Mesendoderm (in vitro differentiated cells): ENCODE measurements at regions not wholly inside any gene's neighbourhood (a gene's known extent, or its start where the extent isn't known, plus 50 kb on each side); places are given as distances from the start of the nearest gene placed in this dataset.

Source experiments
- DNase-seq: peaks from one replicate; pipeline ENCODE4 v3.0.0; 2013
- H2AK5ac ChIP-seq: 2 replicates; pipeline ENCODE4 v1.6.1; 2013; ENCODE audit warnings: low read length, inconsistent platforms
- H2BK120ac ChIP-seq: 2 replicates; pipeline ENCODE4 v1.6.1; 2013; ENCODE audit warnings: low read depth, mild to moderate bottlenecking, low read length, moderate library complexity, mixed read lengths
- H2BK15ac ChIP-seq: replicated peaks from 2 replicates; pipeline ENCODE4 v1.6.1; 2013; ENCODE audit warnings: low read depth, mild to moderate bottlenecking, moderate library complexity
- H2BK5ac ChIP-seq: 2 replicates; pipeline ENCODE4 v1.6.1; 2013; ENCODE audit warnings: low read length, inconsistent platforms
- H3K18ac ChIP-seq: 2 replicates; pipeline ENCODE4 v1.6.1; 2013; ENCODE audit warnings: mild to moderate bottlenecking, low read length, mixed read lengths
- H3K23ac ChIP-seq: one replicate; pipeline ENCODE4 v1.6.1; 2013; ENCODE audit warnings: low read length
- H3K27ac ChIP-seq: 2 replicates; pipeline ENCODE4 v1.5.1; 2013; ENCODE audit warnings: low read depth, mild to moderate bottlenecking, inconsistent platforms, low read length, moderate library complexity
- H3K27me3 ChIP-seq: 2 replicates; pipeline ENCODE4 v1.6.1; 2013; ENCODE audit warnings: low read length, control low read depth, mild to moderate bottlenecking, inconsistent platforms; ENCODE audit not compliant: insufficient read depth, poor library complexity
- H3K36me3 ChIP-seq: 2 replicates; pipeline ENCODE4 v1.6.1; 2013; ENCODE audit warnings: low read length, inconsistent platforms; ENCODE audit not compliant: control insufficient read depth, insufficient read depth
- H3K4ac ChIP-seq: one replicate; pipeline ENCODE4 v1.6.1; 2013; ENCODE audit warnings: low read depth, mild to moderate bottlenecking, low read length, moderate library complexity
- H3K4me1 ChIP-seq: 2 replicates; pipeline ENCODE4 v1.6.1; 2013; ENCODE audit warnings: low read depth, low read length, inconsistent platforms; ENCODE audit not compliant: control insufficient read depth
- H3K4me2 ChIP-seq: 2 replicates; pipeline ENCODE4 v1.6.1; 2013; ENCODE audit warnings: low read length
- H3K4me3 ChIP-seq: 2 replicates; pipeline ENCODE4 v1.5.1; 2013; ENCODE audit warnings: mild to moderate bottlenecking, low read length
- H3K56ac ChIP-seq: one replicate; pipeline ENCODE4 v1.6.1; 2013; ENCODE audit warnings: low read length
- H3K79me1 ChIP-seq: 2 replicates; pipeline ENCODE4 v1.6.1; 2013; ENCODE audit warnings: low read length, inconsistent platforms
- H3K79me2 ChIP-seq: 2 replicates; pipeline ENCODE4 v1.6.1; 2013; ENCODE audit warnings: mild to moderate bottlenecking, low read length; ENCODE audit not compliant: control insufficient read depth, insufficient read depth
- H3K9ac ChIP-seq: 2 replicates; pipeline ENCODE4 v1.6.1; 2013; ENCODE audit warnings: low read length, inconsistent platforms
- H4K5ac ChIP-seq: one replicate; pipeline ENCODE4 v1.6.1; 2013; ENCODE audit warnings: low read length
- H4K8ac ChIP-seq: one replicate; pipeline ENCODE4 v1.6.1; 2013; ENCODE audit warnings: low read depth, mild to moderate bottlenecking, control low read depth, low read length, moderate library complexity
- WGBS: extraction: QIAGEN DNeasy Blood & Tissue Kit; methylation state at CpG from one replicate; pipeline ENCODE4 v1.1.7; 2013; ENCODE audit warnings: low lambda C conversion rate, missing lambda C conversion rate; ENCODE audit not compliant: insufficient coverage; ENCODE audit errors: extremely low coverage; 5-methylcytosine and 5-hydroxymethylcytosine counted together

DNA sequence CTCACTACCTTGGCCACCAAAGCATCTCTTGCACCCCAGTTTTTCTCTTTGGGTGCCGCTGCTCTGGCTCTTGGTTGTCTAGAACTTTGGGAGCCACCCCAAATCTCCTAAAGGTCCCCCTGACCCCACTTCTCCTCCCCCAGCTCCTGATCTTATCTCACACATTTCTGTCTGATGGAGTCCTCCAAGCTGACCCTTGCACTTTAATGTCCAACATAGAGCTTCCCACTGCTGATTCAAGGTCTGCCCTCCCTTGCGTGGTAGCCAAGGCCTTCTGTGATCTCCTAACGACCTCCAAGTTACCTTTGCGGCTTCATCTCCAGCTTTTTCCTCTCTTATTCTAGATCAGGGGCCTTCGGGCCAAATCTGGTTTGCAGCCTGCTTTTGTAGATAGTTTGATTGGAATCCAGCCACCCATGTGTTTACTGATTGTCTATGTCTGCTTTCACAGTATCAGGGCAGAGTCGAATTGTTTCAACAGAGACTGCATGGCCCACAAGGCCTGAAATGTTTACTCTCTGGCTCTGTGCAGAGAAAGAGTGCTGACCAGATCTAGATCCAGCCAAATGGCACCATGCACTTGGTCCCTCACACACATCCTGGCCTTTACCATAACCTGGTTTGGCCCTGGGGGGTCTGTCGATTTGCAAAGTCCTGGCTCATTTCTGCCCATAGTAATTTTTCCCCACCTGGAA lies 168.6 kb downstream of the HAPSTR1 start:
- no peak overlapping the region for H3K23ac ChIP-seq
- no CpG with 5 or more reads among the region's 7 CpGs for WGBS
- H3K79me2 ChIP-seq: no peaks in the 10 kb centered on the region
- H3K4me1 ChIP-seq: no peaks in the 10 kb centered on the region
- no peaks in the 10 kb centered on the region for H3K27me3 ChIP-seq
- no peak overlapping the region for H2BK120ac ChIP-seq
- no peak overlapping the region for H2BK15ac ChIP-seq
- no peak overlapping the region for H3K56ac ChIP-seq
- no peak overlapping the region for H4K5ac ChIP-seq
- no peak overlapping the region for H3K9ac ChIP-seq
- no peak for DNase-seq
- H3K18ac ChIP-seq: no peak overlapping the region
- H3K79me1 ChIP-seq: no peaks in the 10 kb centered on the region
- no peak overlapping the region for H4K8ac ChIP-seq
- H2AK5ac ChIP-seq: no peak overlapping the region
- no peaks in the 10 kb centered on the region for H3K36me3 ChIP-seq
- H3K4me2 ChIP-seq: no peak overlapping the region
- no peak overlapping the region for H3K4ac ChIP-seq
- no peak overlapping the region for H2BK5ac ChIP-seq
- no peak overlapping the region for H3K27ac ChIP-seq
- no peak overlapping the region for H3K4me3 ChIP-seq

DNA sequence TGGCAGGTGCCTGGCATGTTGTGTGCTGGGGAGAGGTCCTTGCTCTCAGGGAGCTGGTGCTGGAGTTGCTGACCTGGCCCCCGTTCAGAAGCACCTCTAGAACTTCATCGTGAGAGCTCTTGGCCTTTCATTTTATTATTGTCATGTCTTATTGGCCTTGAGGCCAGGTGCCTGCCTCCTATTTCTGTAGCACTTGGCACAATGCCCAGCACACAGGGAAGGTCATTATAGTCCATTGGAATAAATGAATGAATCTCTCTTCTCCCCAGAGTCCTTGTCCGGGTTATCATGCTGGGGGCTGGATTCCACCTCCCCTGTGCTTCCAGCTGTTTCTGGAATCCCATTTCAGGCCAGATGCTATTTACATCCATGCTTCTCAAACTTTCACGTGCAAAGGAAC lies 169.2 kb downstream of the HAPSTR1 start:
- H3K27me3 ChIP-seq: no peaks in the 10 kb centered on the region
- no CpG with 5 or more reads among the region's 4 CpGs for WGBS
- no peak for DNase-seq
- no peaks in the 10 kb centered on the region for H3K79me1 ChIP-seq
- no peak overlapping the region for H3K27ac ChIP-seq
- H3K36me3 ChIP-seq: no peaks in the 10 kb centered on the region
- no peak overlapping the region for H4K5ac ChIP-seq
- H3K56ac ChIP-seq: no peak overlapping the region
- H3K18ac ChIP-seq: no peak overlapping the region
- H3K4me3 ChIP-seq: no peak overlapping the region
- no peaks in the 10 kb centered on the region for H3K4me1 ChIP-seq
- no peak overlapping the region for H3K4ac ChIP-seq
- H4K8ac ChIP-seq: no peak overlapping the region
- H3K79me2 ChIP-seq: no peaks in the 10 kb centered on the region
- no peak overlapping the region for H2BK120ac ChIP-seq
- H3K23ac ChIP-seq: no peak overlapping the region
- H3K4me2 ChIP-seq: no peak overlapping the region
- H2BK5ac ChIP-seq: no peak overlapping the region
- no peak overlapping the region for H3K9ac ChIP-seq
- no peak overlapping the region for H2AK5ac ChIP-seq
- no peak overlapping the region for H2BK15ac ChIP-seq

DNA sequence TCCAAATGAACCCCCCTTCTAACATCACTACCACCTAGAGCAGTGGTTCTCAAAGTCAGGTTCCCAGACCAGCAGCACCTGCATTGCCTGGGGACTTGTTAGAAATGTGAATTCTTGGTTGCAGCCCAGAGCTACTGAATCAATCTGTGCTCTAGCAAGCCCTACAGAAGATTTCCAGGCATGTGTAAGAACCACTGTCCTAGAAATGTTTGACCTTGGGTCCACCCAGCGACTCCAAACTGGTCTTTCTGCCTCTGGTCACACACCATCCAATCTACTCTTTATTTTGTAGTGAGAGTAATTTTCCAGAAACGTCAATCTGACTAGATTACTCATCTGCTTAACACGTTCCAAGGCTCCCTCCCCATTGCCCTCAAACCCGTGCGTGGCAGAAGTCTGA lies 169.9 kb downstream of the HAPSTR1 start:
- Histone ChIP-seq H3K4me2 (no peak overlapping the region), H3K36me3 (no peaks in the 10 kb centered on the region), H3K27me3 (no peaks in the 10 kb centered on the region), H2BK5ac (no peak overlapping the region), H3K79me2 (no peaks in the 10 kb centered on the region), H4K5ac (no peak overlapping the region), H3K4me3 (no peak overlapping the region), H4K8ac (no peak overlapping the region), H3K9ac (no peak overlapping the region), H3K79me1 (no peaks in the 10 kb centered on the region), H3K4me1 (no peaks in the 10 kb centered on the region), H3K27ac (no peak overlapping the region), H3K23ac (no peak overlapping the region), H2BK15ac (no peak overlapping the region), H3K18ac (no peak overlapping the region), H3K56ac (no peak overlapping the region), H2BK120ac (no peak overlapping the region), H2AK5ac (no peak overlapping the region), H3K4ac (no peak overlapping the region)
- no peak for DNase-seq
- no CpG with 5 or more reads among the region's 5 CpGs for WGBS

DNA sequence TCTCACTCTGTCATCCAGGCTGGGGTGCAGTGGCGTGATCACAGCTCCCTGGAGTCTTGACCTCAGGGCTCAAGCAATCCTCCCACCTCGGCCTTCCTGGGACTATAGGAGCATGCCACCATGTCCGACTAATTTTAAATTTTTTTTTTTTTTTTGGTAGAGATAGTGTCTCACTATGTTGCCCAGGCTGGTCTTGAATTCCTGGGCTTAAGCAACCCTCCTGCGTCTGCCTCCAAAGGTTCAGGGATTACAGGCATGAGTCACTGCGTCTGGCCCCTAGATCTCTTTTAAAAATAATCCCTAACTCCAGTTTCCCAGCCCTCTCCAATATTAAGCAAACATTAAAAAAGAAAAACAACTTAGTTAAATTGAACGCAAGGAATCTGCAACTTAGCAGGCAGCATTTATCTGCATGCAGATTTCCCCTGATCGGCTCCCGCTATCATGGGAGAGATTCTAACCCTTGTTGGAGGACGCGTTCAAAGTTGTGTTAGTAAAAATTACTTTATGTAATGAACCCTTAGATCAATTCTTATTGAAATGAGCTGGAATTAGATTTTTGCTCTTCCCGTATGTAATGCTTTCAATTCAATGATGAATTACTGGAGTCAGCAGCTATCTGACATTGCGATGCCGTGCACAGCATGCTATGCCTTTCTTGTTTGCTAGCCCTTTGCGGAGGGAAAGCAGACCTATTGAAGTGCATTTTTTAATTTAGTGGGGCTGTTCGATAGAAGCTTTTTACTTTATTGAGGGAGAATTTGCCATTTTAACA lies 171.7 kb downstream of the HAPSTR1 start:
- H4K5ac ChIP-seq: no peak overlapping the region
- no peak overlapping the region for H2AK5ac ChIP-seq
- no peaks in the 10 kb centered on the region for H3K79me1 ChIP-seq
- no peaks in the 10 kb centered on the region for H3K4me1 ChIP-seq
- H3K4me2 ChIP-seq: no peak overlapping the region
- H3K56ac ChIP-seq: no peak overlapping the region
- H3K18ac ChIP-seq: no peak overlapping the region
- no peak overlapping the region for H3K9ac ChIP-seq
- no peaks in the 10 kb centered on the region for H3K27me3 ChIP-seq
- DNase-seq: no peak
- no peaks in the 10 kb centered on the region for H3K79me2 ChIP-seq
- WGBS: no CpG with 5 or more reads among the region's 15 CpGs
- no peaks in the 10 kb centered on the region for H3K36me3 ChIP-seq
- no peak overlapping the region for H4K8ac ChIP-seq
- no peak overlapping the region for H2BK5ac ChIP-seq
- H3K23ac ChIP-seq: no peak overlapping the region
- no peak overlapping the region for H2BK120ac ChIP-seq
- H2BK15ac ChIP-seq: no peak overlapping the region
- no peak overlapping the region for H3K4me3 ChIP-seq
- H3K4ac ChIP-seq: no peak overlapping the region
- H3K27ac ChIP-seq: no peak overlapping the region

DNA sequence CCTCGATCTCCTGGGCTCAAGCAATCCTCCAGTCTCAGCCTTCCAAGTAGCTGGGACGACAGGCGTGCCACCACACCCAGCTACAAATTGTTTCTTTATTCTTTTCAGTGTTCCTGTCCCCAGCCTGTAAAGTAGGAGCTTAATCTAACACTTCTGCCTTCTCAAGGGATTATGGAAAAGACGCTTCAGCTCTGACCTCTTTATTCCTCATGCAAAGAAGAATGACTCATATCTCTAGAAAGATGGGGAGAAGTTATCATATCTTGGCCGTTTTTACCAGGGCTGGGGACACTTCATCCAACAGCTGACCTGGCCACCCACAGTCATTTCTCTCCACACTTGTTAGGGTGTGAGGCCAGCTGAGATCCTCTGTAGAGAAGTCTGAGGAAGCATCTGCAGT lies 172.6 kb downstream of the HAPSTR1 start:
- Histone ChIP-seq H4K8ac (no peak overlapping the region), H3K36me3 (no peaks in the 10 kb centered on the region), H3K4me1 (no peaks in the 10 kb centered on the region), H3K4ac (no peak overlapping the region), H2AK5ac (no peak overlapping the region), H3K27me3 (no peaks in the 10 kb centered on the region), H3K18ac (no peak overlapping the region), H3K23ac (no peak overlapping the region), H3K79me1 (no peaks in the 10 kb centered on the region), H3K4me3 (no peak overlapping the region), H3K56ac (no peak overlapping the region), H2BK15ac (no peak overlapping the region), H4K5ac (no peak overlapping the region), H3K27ac (no peak overlapping the region), H3K4me2 (no peak overlapping the region), H3K79me2 (no peaks in the 10 kb centered on the region), H2BK5ac (no peak overlapping the region), H3K9ac (no peak overlapping the region), H2BK120ac (no peak overlapping the region)
- no CpG with 5 or more reads among the region's 5 CpGs for WGBS
- DNase-seq: no peak
